ENCODE measurements at regions not wholly inside any gene's neighbourhood (a gene's known extent, or its start where the extent isn't known, plus 50 kb on each side); places are given as distances from the start of the nearest gene placed in this dataset.
"Not testable (repeated sequence)": the region's sequence is repeated elsewhere in the genome, so short reads cannot be mapped to it uniquely, and the experiment has no call there.

GRCh38 chr10:45111509-45111908, 110.8 kb downstream of the ZNF22 start:
- Histone ChIP-seq H3K27me3 (replicated peaks in 2 of 5; ENCODE audit: control insufficient read depth in 4 of 5, insufficient read depth in 5 of 5, low read length in 4 of 5) (no peaks in the 10 kb centered on the region), H3K9me3 (ENCODE audit: control extremely low read depth in 1 of 5, control insufficient read depth in 4 of 5, insufficient read depth in 2 of 5, low read depth in 1 of 5, low read length in 4 of 5) (no peaks in the 10 kb centered on the region), H3K27ac (ENCODE audit: insufficient read depth in 1 of 2, low read depth in 1 of 2, low read length in 2 of 2, poor library complexity in 1 of 2, severe bottlenecking in 2 of 2) (no peak overlapping the region), H3K36me3 (ENCODE audit: control insufficient read depth in 4 of 4, insufficient read depth in 4 of 4, low read length in 3 of 4) (no peaks in the 10 kb centered on the region), H3K4me1 (ENCODE audit: control extremely low read depth in 1 of 4, control insufficient read depth in 4 of 4, insufficient read depth in 4 of 4, low read length in 3 of 4) (no peaks in the 10 kb centered on the region), H3K4me3 (ENCODE audit: control insufficient read depth in 1 of 7, extremely low read depth in 1 of 7, insufficient read depth in 4 of 7, low read depth in 2 of 7, low read length in 6 of 7) (no peak overlapping the region)
- CTCF ChIA-PET, result no interaction called here
- DNase-seq, result no peak
- POLR2A ChIA-PET, result interaction anchor here (1.1 kb wide), 1 partner anchor 50 kb away, joined by 4 read pairs; no protein-coding TSS in a partner anchor
- WGBS (ENCODE audit: insufficient coverage), result no CpG with 5 or more reads among the region's 5 CpGs

- H3K27ac ChIP-seq (ENCODE audit: insufficient read depth in 1 of 2, low read depth in 1 of 2, low read length in 2 of 2, poor library complexity in 1 of 2, severe bottlenecking in 2 of 2); H3K27me3 ChIP-seq (replicated peaks in 2 of 5; ENCODE audit: control insufficient read depth in 4 of 5, insufficient read depth in 5 of 5, low read length in 4 of 5); POLR2A ChIA-PET; CTCF ChIA-PET; H3K4me1 ChIP-seq (ENCODE audit: control extremely low read depth in 1 of 4, control insufficient read depth in 4 of 4, insufficient read depth in 4 of 4, low read length in 3 of 4); DNase-seq; H3K36me3 ChIP-seq (ENCODE audit: control insufficient read depth in 4 of 4, insufficient read depth in 4 of 4, low read length in 3 of 4); H3K4me3 ChIP-seq (ENCODE audit: control insufficient read depth in 1 of 7, extremely low read depth in 1 of 7, insufficient read depth in 4 of 7, low read depth in 2 of 7, low read length in 6 of 7); H3K9me3 ChIP-seq (ENCODE audit: control extremely low read depth in 1 of 5, control insufficient read depth in 4 of 5, insufficient read depth in 2 of 5, low read depth in 1 of 5, low read length in 4 of 5): not testable (repeated sequence)
- no CpG with 5 or more reads among the region's 2 CpGs for WGBS (ENCODE audit: insufficient coverage)
Measured at GRCh38 chr10:45117940-45118339, 117.2 kb downstream of the ZNF22 start.

- no peak for DNase-seq
- ChIA-PET POLR2A (no interaction called here), CTCF (no interaction called here)
- 94% methylated on average over 2 of the region's 3 CpGs for WGBS (ENCODE audit: insufficient coverage)
- Histone ChIP-seq H3K4me1 (ENCODE audit: control extremely low read depth in 1 of 4, control insufficient read depth in 4 of 4, insufficient read depth in 4 of 4, low read length in 3 of 4) (no peaks in the 10 kb centered on the region), H3K27me3 (replicated peaks in 2 of 5; ENCODE audit: control insufficient read depth in 4 of 5, insufficient read depth in 5 of 5, low read length in 4 of 5) (no peaks in the 10 kb centered on the region), H3K27ac (ENCODE audit: insufficient read depth in 1 of 2, low read depth in 1 of 2, low read length in 2 of 2, poor library complexity in 1 of 2, severe bottlenecking in 2 of 2) (no peak overlapping the region), H3K4me3 (ENCODE audit: control insufficient read depth in 1 of 7, extremely low read depth in 1 of 7, insufficient read depth in 4 of 7, low read depth in 2 of 7, low read length in 6 of 7) (no peak overlapping the region), H3K36me3 (ENCODE audit: control insufficient read depth in 4 of 4, insufficient read depth in 4 of 4, low read length in 3 of 4) (no peaks in the 10 kb centered on the region), H3K9me3 (ENCODE audit: control extremely low read depth in 1 of 5, control insufficient read depth in 4 of 5, insufficient read depth in 2 of 5, low read depth in 1 of 5, low read length in 4 of 5) (no peaks in the 10 kb centered on the region)
Measured at GRCh38 chr10:45118929-45119328, 118.2 kb downstream of the ZNF22 start.

DNA sequence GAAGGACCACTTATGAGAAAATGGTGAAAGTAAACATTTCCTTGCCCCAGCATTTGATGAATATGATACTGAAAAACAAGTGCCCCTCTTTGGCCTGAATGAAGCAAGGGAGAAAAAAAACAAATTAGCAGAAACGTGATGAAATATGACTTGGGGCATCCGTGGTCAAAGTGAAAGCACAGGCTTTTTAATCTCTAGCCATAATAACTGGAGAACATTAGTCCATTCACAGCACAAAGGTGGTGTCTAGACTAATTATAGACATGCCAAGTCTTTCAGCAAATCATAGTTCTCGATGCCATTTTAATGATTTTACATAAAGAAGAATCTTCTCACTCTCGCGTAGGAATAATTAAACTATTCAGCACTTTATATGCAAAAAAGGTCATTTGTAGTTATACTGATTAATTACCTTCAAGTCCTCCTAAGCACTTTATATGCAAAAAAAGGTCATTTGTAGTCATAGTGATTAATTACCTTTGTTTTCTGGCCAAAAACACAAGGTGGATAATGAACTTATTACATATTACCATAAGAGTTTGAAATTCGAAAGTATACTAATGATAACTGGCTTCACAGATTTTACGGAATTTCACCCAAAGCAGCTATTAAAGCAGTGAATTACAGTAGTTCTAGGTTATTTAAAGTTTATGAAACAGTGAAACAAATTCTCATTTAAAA, 121.6 kb downstream of the ZNF22 start:
- H3K27me3 ChIP-seq (replicated peaks in 2 of 5; ENCODE audit: control insufficient read depth in 4 of 5, insufficient read depth in 5 of 5, low read length in 4 of 5); H3K4me1 ChIP-seq (ENCODE audit: control extremely low read depth in 1 of 4, control insufficient read depth in 4 of 4, insufficient read depth in 4 of 4, low read length in 3 of 4); H3K9me3 ChIP-seq (ENCODE audit: control extremely low read depth in 1 of 5, control insufficient read depth in 4 of 5, insufficient read depth in 2 of 5, low read depth in 1 of 5, low read length in 4 of 5); H3K36me3 ChIP-seq (ENCODE audit: control insufficient read depth in 4 of 4, insufficient read depth in 4 of 4, low read length in 3 of 4); H3K27ac ChIP-seq (ENCODE audit: insufficient read depth in 1 of 2, low read depth in 1 of 2, low read length in 2 of 2, poor library complexity in 1 of 2, severe bottlenecking in 2 of 2); POLR2A ChIA-PET; CTCF ChIA-PET; H3K4me3 ChIP-seq (ENCODE audit: control insufficient read depth in 1 of 7, extremely low read depth in 1 of 7, insufficient read depth in 4 of 7, low read depth in 2 of 7, low read length in 6 of 7); DNase-seq: not testable (repeated sequence)
- WGBS (ENCODE audit: insufficient coverage), result no CpG with 5 or more reads among the region's 7 CpGs

- POLR2A ChIA-PET, result no interaction called here
- CTCF ChIA-PET, result no interaction called here
Measured at GRCh38 chr10:45135443-45136198, 134.9 kb downstream of the ZNF22 start.

GRCh38 chr10:45136256-45136655, 135.5 kb downstream of the ZNF22 start:
- H3K27me3 ChIP-seq (replicated peaks in 2 of 5; ENCODE audit: control insufficient read depth in 4 of 5, insufficient read depth in 5 of 5, low read length in 4 of 5), result no peaks in the 10 kb centered on the region
- no peaks in the 10 kb centered on the region for H3K9me3 ChIP-seq (ENCODE audit: control extremely low read depth in 1 of 5, control insufficient read depth in 4 of 5, insufficient read depth in 2 of 5, low read depth in 1 of 5, low read length in 4 of 5)
- no peak overlapping the region for H3K27ac ChIP-seq (ENCODE audit: insufficient read depth in 1 of 2, low read depth in 1 of 2, low read length in 2 of 2, poor library complexity in 1 of 2, severe bottlenecking in 2 of 2)
- no peaks in the 10 kb centered on the region for H3K36me3 ChIP-seq (ENCODE audit: control insufficient read depth in 4 of 4, insufficient read depth in 4 of 4, low read length in 3 of 4)
- 86% methylated on average over 4 of the region's 8 CpGs for WGBS (ENCODE audit: insufficient coverage)
- POLR2A ChIA-PET, result no interaction called here
- H3K4me3 ChIP-seq (ENCODE audit: control insufficient read depth in 1 of 7, extremely low read depth in 1 of 7, insufficient read depth in 4 of 7, low read depth in 2 of 7, low read length in 6 of 7), result no peak overlapping the region
- H3K4me1 ChIP-seq (ENCODE audit: control extremely low read depth in 1 of 4, control insufficient read depth in 4 of 4, insufficient read depth in 4 of 4, low read length in 3 of 4), result peaks cover 0 to 7% (median 1%) of the 10 kb centered on the region in 4 experiments
- no peak for DNase-seq
- CTCF ChIA-PET, result no interaction called here

More at GRCh38 chr10:45135443-45136198, 134.9 kb downstream of the ZNF22 start:
- DNase-seq, result no peak
- Histone ChIP-seq H3K27me3 (replicated peaks in 2 of 5; ENCODE audit: control insufficient read depth in 4 of 5, insufficient read depth in 5 of 5, low read length in 4 of 5) (no peaks in the 10 kb centered on the region), H3K36me3 (ENCODE audit: control insufficient read depth in 4 of 4, insufficient read depth in 4 of 4, low read length in 3 of 4) (no peaks in the 10 kb centered on the region), H3K4me1 (ENCODE audit: control extremely low read depth in 1 of 4, control insufficient read depth in 4 of 4, insufficient read depth in 4 of 4, low read length in 3 of 4) (peaks cover 0 to 7% (median 1%) of the 10 kb centered on the region in 4 experiments), H3K9me3 (ENCODE audit: control extremely low read depth in 1 of 5, control insufficient read depth in 4 of 5, insufficient read depth in 2 of 5, low read depth in 1 of 5, low read length in 4 of 5) (no peaks in the 10 kb centered on the region), H3K27ac (ENCODE audit: insufficient read depth in 1 of 2, low read depth in 1 of 2, low read length in 2 of 2, poor library complexity in 1 of 2, severe bottlenecking in 2 of 2) (no peak overlapping the region), H3K4me3 (ENCODE audit: control insufficient read depth in 1 of 7, extremely low read depth in 1 of 7, insufficient read depth in 4 of 7, low read depth in 2 of 7, low read length in 6 of 7) (no peak overlapping the region)
- 87% methylated on average over 8 of the region's 12 CpGs for WGBS (ENCODE audit: insufficient coverage)

- no peak overlapping the region for H3K27ac ChIP-seq (ENCODE audit: insufficient read depth in 1 of 2, low read depth in 1 of 2, low read length in 2 of 2, poor library complexity in 1 of 2, severe bottlenecking in 2 of 2)
- H3K4me3 ChIP-seq (ENCODE audit: control insufficient read depth in 1 of 7, extremely low read depth in 1 of 7, insufficient read depth in 4 of 7, low read depth in 2 of 7, low read length in 6 of 7), result no peak overlapping the region
- no peaks in the 10 kb centered on the region for H3K9me3 ChIP-seq (ENCODE audit: control extremely low read depth in 1 of 5, control insufficient read depth in 4 of 5, insufficient read depth in 2 of 5, low read depth in 1 of 5, low read length in 4 of 5)
- peaks cover 0 to 10% (median 2%) of the 10 kb centered on the region in 4 experiments for H3K4me1 ChIP-seq (ENCODE audit: control extremely low read depth in 1 of 4, control insufficient read depth in 4 of 4, insufficient read depth in 4 of 4, low read length in 3 of 4)
- peak in 2 of 3 donors; percentile 24 to 40 for DNase-seq
- no peaks in the 10 kb centered on the region for H3K36me3 ChIP-seq (ENCODE audit: control insufficient read depth in 4 of 4, insufficient read depth in 4 of 4, low read length in 3 of 4)
- no peaks in the 10 kb centered on the region for H3K27me3 ChIP-seq (replicated peaks in 2 of 5; ENCODE audit: control insufficient read depth in 4 of 5, insufficient read depth in 5 of 5, low read length in 4 of 5)
- ChIA-PET POLR2A (no interaction called here), CTCF (no interaction called here)
- no CpG with 5 or more reads among the region's 3 CpGs for WGBS (ENCODE audit: insufficient coverage)
Measured at GRCh38 chr10:45144326-45145070, 143.8 kb downstream of the ZNF22 start.

All from common myeloid progenitor, CD34-positive (primary cell).